ENCODE measurements at regions not wholly inside any gene's neighbourhood (a gene's known extent, or its start where the extent isn't known, plus 50 kb on each side); places are given as distances from the start of the nearest gene placed in this dataset.
A peak's percentile ranks its signal among the peaks of the same experiment; 100 is the strongest.

- DNase-seq = no peak
- H3K27me3 ChIP-seq (ENCODE audit: control insufficient read depth, insufficient read depth, low read length) = no peaks in the 10 kb centered on the region
- no peak overlapping the region for H3K4me3 ChIP-seq (ENCODE audit: low read length)
- 50% methylated on average over 2 of the region's 7 CpGs for WGBS (ENCODE audit: insufficient coverage)
- peaks cover 9% of the 10 kb centered on the region for H3K4me1 ChIP-seq (ENCODE audit: control insufficient read depth, insufficient read depth, low read length)
- no peaks in the 10 kb centered on the region for H3K9me3 ChIP-seq (replicated peaks; ENCODE audit: control insufficient read depth, low read depth, low read length)
- H3K27ac ChIP-seq (ENCODE audit: low read length) = no peak overlapping the region
- H3K36me3 ChIP-seq (ENCODE audit: control insufficient read depth, insufficient read depth, low read length) = no peaks in the 10 kb centered on the region
Observed at GRCh38 chr6:25062070-25062811, 126.5 kb upstream of the RIPOR2 start.

- no peak for DNase-seq
- Histone ChIP-seq H3K4me1 (ENCODE audit: control insufficient read depth, insufficient read depth, low read length) (peaks cover 8% of the 10 kb centered on the region), H3K36me3 (ENCODE audit: control insufficient read depth, insufficient read depth, low read length) (no peaks in the 10 kb centered on the region), H3K27ac (ENCODE audit: low read length) (no peak overlapping the region), H3K4me3 (ENCODE audit: low read length) (no peak overlapping the region), H3K27me3 (ENCODE audit: control insufficient read depth, insufficient read depth, low read length) (no peaks in the 10 kb centered on the region), H3K9me3 (replicated peaks; ENCODE audit: control insufficient read depth, low read depth, low read length) (no peaks in the 10 kb centered on the region)
- no CpG with 5 or more reads among the region's 2 CpGs for WGBS (ENCODE audit: insufficient coverage)
Observed at GRCh38 chr6:25064006-25064405, 128.2 kb upstream of the RIPOR2 start.

- Histone ChIP-seq H3K27me3 (ENCODE audit: control insufficient read depth, insufficient read depth, low read length) (no peaks in the 10 kb centered on the region), H3K36me3 (ENCODE audit: control insufficient read depth, insufficient read depth, low read length) (no peaks in the 10 kb centered on the region), H3K4me3 (ENCODE audit: low read length) (no peak overlapping the region), H3K27ac (ENCODE audit: low read length) (no peak overlapping the region), H3K4me1 (ENCODE audit: control insufficient read depth, insufficient read depth, low read length) (peaks cover 11% of the 10 kb centered on the region), H3K9me3 (replicated peaks; ENCODE audit: control insufficient read depth, low read depth, low read length) (no peaks in the 10 kb centered on the region)
- no peak for DNase-seq
- WGBS (ENCODE audit: insufficient coverage) = 40% methylated on average over 1 of the region's 3 CpGs
Observed at GRCh38 chr6:25065666-25066065, 129.9 kb upstream of the RIPOR2 start.

GRCh38 chr6:25066593-25066992 lies 130.8 kb upstream of the RIPOR2 start:
- no peaks in the 10 kb centered on the region for H3K9me3 ChIP-seq (replicated peaks; ENCODE audit: control insufficient read depth, low read depth, low read length)
- no peak overlapping the region for H3K4me3 ChIP-seq (ENCODE audit: low read length)
- no peaks in the 10 kb centered on the region for H3K27me3 ChIP-seq (ENCODE audit: control insufficient read depth, insufficient read depth, low read length)
- no peak for DNase-seq
- H3K4me1 ChIP-seq (ENCODE audit: control insufficient read depth, insufficient read depth, low read length) = peaks cover 7% of the 10 kb centered on the region
- no peaks in the 10 kb centered on the region for H3K36me3 ChIP-seq (ENCODE audit: control insufficient read depth, insufficient read depth, low read length)
- no CpG with 5 or more reads among the region's 1 CpG for WGBS (ENCODE audit: insufficient coverage)
- no peak overlapping the region for H3K27ac ChIP-seq (ENCODE audit: low read length)

- no peak overlapping the region for H3K4me3 ChIP-seq (ENCODE audit: low read length)
- no CpG with 5 or more reads among the region's 2 CpGs for WGBS (ENCODE audit: insufficient coverage)
- no peaks in the 10 kb centered on the region for H3K9me3 ChIP-seq (replicated peaks; ENCODE audit: control insufficient read depth, low read depth, low read length)
- H3K27ac ChIP-seq (ENCODE audit: low read length) = no peak overlapping the region
- no peaks in the 10 kb centered on the region for H3K27me3 ChIP-seq (ENCODE audit: control insufficient read depth, insufficient read depth, low read length)
- no peaks in the 10 kb centered on the region for H3K36me3 ChIP-seq (ENCODE audit: control insufficient read depth, insufficient read depth, low read length)
- DNase-seq = no peak
- H3K4me1 ChIP-seq (ENCODE audit: control insufficient read depth, insufficient read depth, low read length) = peaks cover 3% of the 10 kb centered on the region
Observed at GRCh38 chr6:25068866-25069265, 133.1 kb upstream of the RIPOR2 start.

- Histone ChIP-seq H3K4me3 (ENCODE audit: low read length) (no peak overlapping the region), H3K27ac (ENCODE audit: low read length) (no peak overlapping the region), H3K4me1 (ENCODE audit: control insufficient read depth, insufficient read depth, low read length) (peaks cover 3% of the 10 kb centered on the region), H3K9me3 (replicated peaks; ENCODE audit: control insufficient read depth, low read depth, low read length) (no peaks in the 10 kb centered on the region), H3K27me3 (ENCODE audit: control insufficient read depth, insufficient read depth, low read length) (no peaks in the 10 kb centered on the region), H3K36me3 (ENCODE audit: control insufficient read depth, insufficient read depth, low read length) (no peaks in the 10 kb centered on the region)
- DNase-seq = peak; percentile 86
- 19% methylated on average over 8 of the region's 13 CpGs for WGBS (ENCODE audit: insufficient coverage)
Observed at GRCh38 chr6:25070547-25071366, 135.0 kb upstream of the RIPOR2 start.

- H3K36me3 ChIP-seq (ENCODE audit: control insufficient read depth, insufficient read depth, low read length) = no peaks in the 10 kb centered on the region
- no peaks in the 10 kb centered on the region for H3K9me3 ChIP-seq (replicated peaks; ENCODE audit: control insufficient read depth, low read depth, low read length)
- no peak overlapping the region for H3K27ac ChIP-seq (ENCODE audit: low read length)
- no CpG with 5 or more reads among the region's 1 CpG for WGBS (ENCODE audit: insufficient coverage)
- DNase-seq = peak; percentile 75
- no peak overlapping the region for H3K4me3 ChIP-seq (ENCODE audit: low read length)
- H3K4me1 ChIP-seq (ENCODE audit: control insufficient read depth, insufficient read depth, low read length) = no peaks in the 10 kb centered on the region
- H3K27me3 ChIP-seq (ENCODE audit: control insufficient read depth, insufficient read depth, low read length) = no peaks in the 10 kb centered on the region
Observed at GRCh38 chr6:25078141-25078540, 142.4 kb upstream of the RIPOR2 start.

GRCh38 chr6:25083784-25084507 lies 148.2 kb upstream of the RIPOR2 start:
- DNase-seq = no peak
- 100% methylated on average over 1 of the region's 15 CpGs for WGBS (ENCODE audit: insufficient coverage)

GRCh38 chr6:25084508-25084833 lies 148.7 kb upstream of the RIPOR2 start:
- no peak overlapping the region for H3K27ac ChIP-seq (ENCODE audit: low read length)
- no peaks in the 10 kb centered on the region for H3K36me3 ChIP-seq (ENCODE audit: control insufficient read depth, insufficient read depth, low read length)

More at GRCh38 chr6:25083784-25084507, 148.2 kb upstream of the RIPOR2 start:
- H3K36me3 ChIP-seq (ENCODE audit: control insufficient read depth, insufficient read depth, low read length) = no peaks in the 10 kb centered on the region
- no peaks in the 10 kb centered on the region for H3K9me3 ChIP-seq (replicated peaks; ENCODE audit: control insufficient read depth, low read depth, low read length)
- no peaks in the 10 kb centered on the region for H3K4me1 ChIP-seq (ENCODE audit: control insufficient read depth, insufficient read depth, low read length)
- no peak overlapping the region for H3K4me3 ChIP-seq (ENCODE audit: low read length)
- H3K27ac ChIP-seq (ENCODE audit: low read length) = no peak overlapping the region
- H3K27me3 ChIP-seq (ENCODE audit: control insufficient read depth, insufficient read depth, low read length) = no peaks in the 10 kb centered on the region

GRCh38 chr6:25085756-25086155 lies 150.0 kb upstream of the RIPOR2 start:
- Histone ChIP-seq H3K27ac (ENCODE audit: low read length) (peak overlapping the region; percentile 57), H3K4me1 (ENCODE audit: control insufficient read depth, insufficient read depth, low read length) (no peaks in the 10 kb centered on the region)

More at GRCh38 chr6:25084508-25084833, 148.7 kb upstream of the RIPOR2 start:
- Histone ChIP-seq H3K27me3 (ENCODE audit: control insufficient read depth, insufficient read depth, low read length) (no peaks in the 10 kb centered on the region), H3K4me3 (ENCODE audit: low read length) (no peak overlapping the region), H3K4me1 (ENCODE audit: control insufficient read depth, insufficient read depth, low read length) (no peaks in the 10 kb centered on the region), H3K9me3 (replicated peaks; ENCODE audit: control insufficient read depth, low read depth, low read length) (no peaks in the 10 kb centered on the region)
- DNase-seq = no peak
- WGBS (ENCODE audit: insufficient coverage) = no CpG with 5 or more reads among the region's 1 CpG

More at GRCh38 chr6:25085756-25086155, 150.0 kb upstream of the RIPOR2 start:
- WGBS (ENCODE audit: insufficient coverage) = no CpG with 5 or more reads among the region's 1 CpG
- no peaks in the 10 kb centered on the region for H3K36me3 ChIP-seq (ENCODE audit: control insufficient read depth, insufficient read depth, low read length)
- DNase-seq = peak; percentile 66
- H3K27me3 ChIP-seq (ENCODE audit: control insufficient read depth, insufficient read depth, low read length) = no peaks in the 10 kb centered on the region
- H3K9me3 ChIP-seq (replicated peaks; ENCODE audit: control insufficient read depth, low read depth, low read length) = no peaks in the 10 kb centered on the region
- no peak overlapping the region for H3K4me3 ChIP-seq (ENCODE audit: low read length)
